GM18951 (cell line): ENCODE measurements at regions not wholly inside any gene's neighbourhood (a gene's known extent, or its start where the extent isn't known, plus 50 kb on each side); places are given as distances from the start of the nearest gene placed in this dataset.

Source experiments
- POLR2A ChIP-seq: IDR thresholded peaks from 4 replicates; pipeline ENCODE4 v1.6.1; 2011; ENCODE audit warnings: mild to moderate bottlenecking; ENCODE audit not compliant: insufficient read length, insufficient read depth; ENCODE audit errors: extremely low read depth
- in situ Hi-C: fragments of 300-500 bp; cut with MboI; formaldehyde crosslinking; loops from one replicate; pipeline ENCODE4 v1.12.0; 2022; ENCODE audit warnings: low sequenced_read_pairs, mixed read lengths, inconsistent platforms; ENCODE audit not compliant: unreplicated experiment

GRCh38 chr18:78416853-78417252, 562.8 kb upstream of the SALL3 start:
- TF ChIP-seq POLR2A: no peak
- in situ Hi-C loops: no loop called here

- in situ Hi-C loops: no loop called here
- no peak for TF ChIP-seq POLR2A
Observed at GRCh38 chr18:78418379-78418778, 561.2 kb upstream of the SALL3 start.

GRCh38 chr18:78419171-78419570, 560.4 kb upstream of the SALL3 start:
- in situ Hi-C loops: no loop called here
- no peak for TF ChIP-seq POLR2A

GRCh38 chr18:78420116-78420515, 559.5 kb upstream of the SALL3 start:
- in situ Hi-C loops: no loop called here

GRCh38 chr18:78421392-78421791, 558.2 kb upstream of the SALL3 start:
- no peak for TF ChIP-seq POLR2A
- in situ Hi-C loops: no loop called here

More at GRCh38 chr18:78420116-78420515, 559.5 kb upstream of the SALL3 start:
- TF ChIP-seq POLR2A: no peak

GRCh38 chr18:78422336-78422735, 557.3 kb upstream of the SALL3 start:
- in situ Hi-C loops: no loop called here
- TF ChIP-seq POLR2A: no peak

- TF ChIP-seq POLR2A: no peak
- in situ Hi-C loops: no loop called here
Observed at GRCh38 chr18:78423811-78424210, 555.8 kb upstream of the SALL3 start.

- in situ Hi-C loops: no loop called here
- TF ChIP-seq POLR2A: no peak
Observed at GRCh38 chr18:78424403-78425018, 555.1 kb upstream of the SALL3 start.

GRCh38 chr18:78425019-78425412, 554.6 kb upstream of the SALL3 start:
- TF ChIP-seq POLR2A: no peak
- in situ Hi-C loops: no loop called here

- in situ Hi-C loops: no loop called here
Observed at GRCh38 chr18:78427081-78427480, 552.5 kb upstream of the SALL3 start.

GRCh38 chr18:78429127-78430108, 550.2 kb upstream of the SALL3 start:
- in situ Hi-C loops: no loop called here
- TF ChIP-seq POLR2A: no peak

More at GRCh38 chr18:78427081-78427480, 552.5 kb upstream of the SALL3 start:
- TF ChIP-seq POLR2A: no peak

- in situ Hi-C loops: no loop called here
- no peak for TF ChIP-seq POLR2A
Observed at GRCh38 chr18:78430131-78430758, 549.4 kb upstream of the SALL3 start.

GRCh38 chr18:78431606-78432005, 548.0 kb upstream of the SALL3 start:
- TF ChIP-seq POLR2A: no peak
- in situ Hi-C loops: no loop called here
